CD4-positive, alpha-beta T cell treated with Interleukin-12 subunit alpha and Interleukin-12 subunit beta, for 1 hour (primary cell): ENCODE measurements at regions not wholly inside any gene's neighbourhood (a gene's known extent, or its start where the extent isn't known, plus 50 kb on each side); places are given as distances from the start of the nearest gene placed in this dataset.
"Not testable (repeated sequence)": the region's sequence is repeated elsewhere in the genome, so short reads cannot be mapped to it uniquely, and the experiment has no call there.

Experiments
- DNase-seq: peaks from one replicate; pipeline ENCODE4 v3.0.0-alpha.2; 2020

DNA sequence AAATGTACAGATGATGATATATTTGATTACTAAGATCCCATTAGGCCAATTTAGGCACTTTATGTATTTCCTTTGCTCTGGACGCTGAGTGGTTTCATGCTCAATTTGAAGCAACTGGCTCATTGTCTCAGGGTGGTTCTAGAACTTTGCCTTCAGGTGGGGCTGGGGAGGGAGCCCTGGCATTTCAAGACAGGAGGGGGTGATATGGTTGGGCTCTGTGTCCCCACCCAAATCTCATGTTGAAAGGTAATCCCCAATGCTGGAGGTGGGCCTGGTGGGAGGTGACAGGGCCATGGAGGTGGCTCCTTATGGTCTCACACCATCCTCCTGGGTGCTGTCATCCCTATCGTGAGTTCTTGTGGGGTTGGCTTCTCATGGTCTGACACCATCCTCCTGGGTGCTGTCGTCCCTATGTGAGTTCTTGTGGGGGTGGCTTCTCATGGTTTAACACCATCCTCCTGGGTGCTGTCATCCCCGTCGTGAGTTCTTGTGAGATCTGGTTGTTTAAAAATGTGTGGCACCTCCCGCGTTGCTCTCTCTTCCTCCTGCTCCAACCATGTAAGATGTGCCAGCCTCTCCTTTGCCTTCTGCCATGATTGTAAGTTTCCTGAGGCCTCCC is 151.5 kb upstream of the KLF6 start:
- DNase-seq: no peak

GRCh38 chr10:3935933-3936359 is 150.9 kb upstream of the KLF6 start:
- DNase-seq: no peak

- peak; percentile 66 for DNase-seq
Observed at GRCh38 chr10:3935141-3935540, 150.1 kb upstream of the KLF6 start.

GRCh38 chr10:3933733-3934132 is 148.7 kb upstream of the KLF6 start:
- DNase-seq: no peak

DNA sequence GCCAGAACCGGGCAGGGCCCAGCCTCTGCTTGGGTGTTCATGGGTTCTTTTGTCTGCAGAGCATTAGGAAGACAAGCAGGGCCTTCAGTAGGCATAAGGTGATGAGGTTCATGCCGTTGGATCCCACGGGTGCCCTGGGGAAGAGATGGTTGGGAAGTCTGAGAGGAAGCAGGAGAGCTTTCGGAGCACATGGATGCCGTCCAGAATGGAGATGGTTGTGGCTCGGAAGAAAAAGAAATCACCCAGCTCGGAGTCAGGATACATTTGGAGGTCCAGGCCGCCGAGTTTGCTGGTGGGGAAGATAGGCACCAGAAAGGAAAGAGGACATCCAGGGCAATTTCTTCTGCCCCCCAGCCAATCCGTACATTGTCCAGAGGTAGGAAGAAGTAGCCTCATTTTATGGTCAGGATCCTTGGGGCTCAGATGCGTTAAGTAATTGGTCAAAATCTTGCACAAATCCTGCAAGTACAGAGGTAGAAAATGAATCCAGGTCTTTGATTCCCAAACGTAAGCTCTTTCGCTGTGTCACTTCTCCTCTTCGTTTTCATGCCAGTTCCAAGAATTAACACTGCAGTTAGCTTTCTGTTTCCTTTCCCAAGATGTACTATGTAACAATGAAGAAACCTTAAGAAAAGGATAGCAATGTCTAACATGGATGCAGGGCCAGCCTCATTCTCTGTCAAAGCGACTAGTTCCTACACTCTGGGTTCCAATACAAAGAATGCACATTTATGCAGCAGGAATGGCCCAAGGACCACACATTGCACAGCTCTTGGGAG is 147.8 kb upstream of the KLF6 start:
- no peak for DNase-seq

DNA sequence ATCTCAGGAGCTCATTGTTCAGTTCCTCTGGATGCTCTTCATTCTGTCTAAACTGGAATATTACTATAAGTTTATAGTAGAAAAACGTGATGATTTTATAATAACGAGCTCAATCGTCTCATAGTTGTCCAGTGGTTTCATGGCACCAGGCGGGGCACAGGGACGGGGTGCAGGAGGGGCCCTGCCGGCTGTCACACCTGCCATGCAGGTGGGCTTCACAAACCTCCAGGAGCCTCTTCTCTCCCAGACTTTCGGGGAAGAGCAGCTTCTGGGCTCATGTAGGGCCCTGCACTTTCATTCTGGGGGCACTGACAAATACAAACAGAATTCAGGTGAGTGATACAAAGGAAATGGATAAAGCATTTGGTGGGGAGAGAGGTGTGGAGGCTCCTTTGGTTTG is 146.9 kb upstream of the KLF6 start:
- DNase-seq: no peak

GRCh38 chr10:3931224-3931623 is 146.2 kb upstream of the KLF6 start:
- no peak for DNase-seq

DNA sequence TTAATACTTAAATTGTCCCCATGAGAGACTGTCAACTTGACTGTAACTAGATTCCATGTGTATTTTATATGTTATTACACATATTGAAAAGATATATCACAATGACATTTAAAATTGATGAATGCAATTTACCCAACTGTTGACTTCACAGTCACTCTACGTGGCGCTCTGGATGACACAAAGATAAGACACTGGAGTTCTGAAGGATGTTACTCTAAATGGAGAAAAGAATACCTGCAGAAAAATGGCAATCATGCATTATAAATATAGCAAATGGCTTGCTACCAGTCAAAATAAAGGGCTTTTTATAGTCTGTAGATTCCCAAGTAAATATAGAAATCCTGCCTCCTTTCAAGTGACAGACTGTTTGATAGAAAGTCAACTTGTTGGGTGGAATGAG is 143.6 kb upstream of the KLF6 start:
- DNase-seq: no peak

DNA sequence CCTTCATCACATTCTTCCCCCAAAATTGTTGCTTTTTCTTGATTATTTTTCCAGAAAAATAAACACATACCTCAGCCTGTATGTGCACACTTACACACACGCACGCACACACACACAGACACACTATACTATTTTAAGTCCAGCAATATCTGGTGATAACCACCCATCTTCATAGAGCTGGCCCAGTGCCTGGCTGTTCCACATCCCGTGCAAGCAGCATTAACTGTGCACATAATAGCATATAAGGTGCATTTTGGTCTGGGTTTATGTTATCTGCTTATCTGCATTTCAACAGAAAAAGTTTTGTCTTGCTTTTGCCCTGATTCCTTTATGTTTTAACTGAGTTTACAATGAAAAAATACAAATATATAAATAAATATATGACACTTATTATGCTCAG is 143.1 kb upstream of the KLF6 start:
- DNase-seq: no peak

GRCh38 chr10:3926675-3927525 is 141.9 kb upstream of the KLF6 start:
- no peak for DNase-seq

DNA sequence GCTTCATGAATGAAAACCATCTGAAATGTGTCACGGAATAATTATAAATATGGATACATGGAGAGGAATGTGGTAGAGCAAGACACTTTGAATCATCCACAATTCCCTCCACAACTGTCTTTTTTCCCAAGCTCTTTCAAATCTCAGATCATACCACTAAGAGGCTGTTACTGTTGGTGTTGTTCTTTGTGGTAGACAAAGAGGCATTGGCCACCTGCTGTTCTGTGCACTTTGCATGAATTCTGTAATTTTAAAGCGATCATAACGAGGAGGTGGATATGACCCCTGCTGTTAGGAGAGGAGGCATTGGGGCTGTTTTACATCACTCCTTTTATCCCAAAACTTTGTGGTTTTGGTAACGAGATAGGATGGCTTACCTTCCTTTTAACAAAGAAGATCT is 141.2 kb upstream of the KLF6 start:
- no peak for DNase-seq

DNA sequence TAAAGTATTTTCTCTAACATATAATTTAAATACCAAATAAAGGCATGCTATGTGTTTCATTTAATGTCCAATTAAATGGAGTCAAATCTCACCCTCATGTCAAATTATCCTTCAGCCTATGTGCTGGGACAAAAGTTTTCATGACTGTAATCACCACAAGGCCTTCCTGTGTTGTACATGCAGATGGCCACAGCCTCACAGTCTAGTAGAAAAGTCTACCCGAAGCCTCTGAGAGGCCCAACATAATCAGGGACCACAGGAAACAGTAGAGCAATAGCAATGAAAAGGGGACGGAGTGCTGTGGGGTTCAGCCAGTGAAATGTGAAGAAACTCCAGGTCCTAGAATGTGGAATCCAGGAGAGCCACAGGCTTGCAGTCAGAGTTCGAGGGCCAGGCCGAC is 140.2 kb upstream of the KLF6 start:
- DNase-seq: no peak

DNA sequence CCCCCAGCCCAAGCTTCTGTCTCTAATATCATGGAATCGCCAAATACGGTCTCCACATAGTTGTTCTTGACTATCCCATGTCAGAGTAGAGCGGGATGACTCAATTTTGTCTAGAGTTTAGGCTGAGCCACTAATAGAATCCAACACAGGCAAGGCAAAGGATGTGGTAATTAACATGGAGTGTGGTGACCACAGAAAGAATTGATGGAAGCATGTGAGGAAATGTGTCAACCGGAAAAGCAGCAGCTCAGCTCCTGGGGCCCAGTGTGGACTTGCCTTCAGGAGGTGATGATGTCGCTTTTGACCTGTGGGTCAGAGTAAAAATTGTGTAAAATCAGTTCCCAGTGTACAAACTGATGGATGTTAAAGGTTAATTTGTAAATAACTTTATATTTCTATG is 139.3 kb upstream of the KLF6 start:
- no peak for DNase-seq

GRCh38 chr10:3923033-3923432 is 138.0 kb upstream of the KLF6 start:
- no peak for DNase-seq

GRCh38 chr10:3919709-3920308 is 134.8 kb upstream of the KLF6 start:
- DNase-seq: no peak

DNA sequence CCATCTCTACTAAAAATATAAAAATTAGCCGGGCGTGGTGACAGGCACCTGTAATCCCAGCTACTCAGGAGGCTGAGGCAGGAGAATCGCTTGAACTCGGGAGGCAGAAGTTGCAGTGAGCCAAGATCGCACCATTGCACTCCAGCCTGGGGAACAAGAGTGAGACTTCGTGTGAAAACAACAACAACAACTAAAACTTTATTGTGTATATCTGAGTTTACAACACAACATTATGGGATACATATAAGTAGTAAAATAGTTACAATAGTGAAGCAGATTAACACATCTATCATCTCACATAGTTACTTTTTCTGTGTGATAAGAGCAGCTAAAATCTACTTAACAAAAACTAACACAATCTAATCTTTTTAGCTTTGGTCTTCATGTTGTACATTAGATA is 132.4 kb upstream of the KLF6 start:
- DNase-seq: not testable (repeated sequence)

- DNase-seq: no peak
Observed at GRCh38 chr10:3914733-3915132, 129.7 kb upstream of the KLF6 start.

- DNase-seq: no peak
Observed at GRCh38 chr10:3911713-3912442, 126.9 kb upstream of the KLF6 start.

GRCh38 chr10:3911241-3911640 is 126.2 kb upstream of the KLF6 start:
- no peak for DNase-seq

DNA sequence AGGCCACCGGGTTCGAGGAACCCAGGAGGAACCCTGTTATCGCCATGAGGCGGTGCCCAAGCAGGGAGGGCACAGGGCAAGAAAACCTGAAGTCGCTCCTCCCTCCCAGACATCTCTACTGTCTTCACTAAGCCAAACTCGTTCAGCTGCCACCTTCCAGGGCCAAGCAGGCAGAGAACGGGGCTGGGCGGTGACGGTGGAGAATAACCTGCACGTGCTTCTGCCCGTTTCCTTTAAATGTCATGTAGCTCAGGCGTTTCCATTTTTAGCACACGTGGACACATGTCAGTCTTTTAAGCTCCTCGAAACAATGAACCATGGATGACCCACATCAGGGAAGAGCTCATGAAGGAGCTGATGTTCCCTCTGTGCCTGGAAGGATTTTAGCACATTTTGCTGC is 124.3 kb upstream of the KLF6 start:
- DNase-seq: no peak

GRCh38 chr10:3908183-3908582 is 123.2 kb upstream of the KLF6 start:
- DNase-seq: no peak

DNA sequence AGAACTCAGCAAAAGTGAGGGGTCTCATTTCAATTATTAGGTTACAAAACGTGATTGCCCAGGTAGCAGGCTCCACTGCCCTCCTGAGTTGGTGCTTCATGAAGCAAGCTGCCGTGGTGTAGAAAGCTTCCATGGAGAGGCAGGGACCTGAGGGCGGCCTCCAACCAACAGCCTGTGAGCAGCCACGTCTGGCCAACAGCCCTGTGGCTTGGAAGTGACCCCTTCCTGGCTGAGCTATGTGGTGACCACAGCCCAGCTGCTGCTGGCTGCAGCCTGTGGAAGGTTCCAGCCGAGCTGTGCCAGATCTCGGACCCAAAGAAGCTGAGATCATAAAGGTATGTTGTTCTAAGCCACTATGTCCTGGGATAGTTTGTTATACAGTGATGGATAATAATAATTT is 122.5 kb upstream of the KLF6 start:
- no peak for DNase-seq
